ENCODE measurements at regions not wholly inside any gene's neighbourhood (a gene's known extent, or its start where the extent isn't known, plus 50 kb on each side); places are given as distances from the start of the nearest gene placed in this dataset.

- ATAC-seq: no peak
These were observed 158.9 kb downstream of the PPP1R2C start for GRCh38 chrX:42619068-42619467.

- ATAC-seq: no peak
These were observed 161.0 kb downstream of the PPP1R2C start for GRCh38 chrX:42616981-42617380.

GRCh38 chrX:42615161-42615563 is 162.8 kb downstream of the PPP1R2C start:
- no peak for ATAC-seq

- ATAC-seq: no peak
These were observed 171.4 kb downstream of the PPP1R2C start for GRCh38 chrX:42606591-42606990.

GRCh38 chrX:42604302-42604701 is 173.7 kb downstream of the PPP1R2C start:
- no peak for ATAC-seq

- no peak for ATAC-seq
These were observed 174.9 kb downstream of the PPP1R2C start for GRCh38 chrX:42603016-42603415.

GRCh38 chrX:42602566-42602965 is 175.4 kb downstream of the PPP1R2C start:
- ATAC-seq: peak; percentile 59

GRCh38 chrX:42602136-42602535 is 175.8 kb downstream of the PPP1R2C start:
- no peak for ATAC-seq

GRCh38 chrX:42597481-42597880 is 180.5 kb downstream of the PPP1R2C start:
- no peak for ATAC-seq

GRCh38 chrX:42585842-42586621 is 191.9 kb downstream of the PPP1R2C start:
- ATAC-seq: no peak

- no peak for ATAC-seq
These were observed 200.0 kb downstream of the PPP1R2C start for GRCh38 chrX:42577936-42578470.

GRCh38 chrX:42567268-42567667 is 210.7 kb downstream of the PPP1R2C start:
- no peak for ATAC-seq

GRCh38 chrX:42565739-42566138 is 212.2 kb downstream of the PPP1R2C start:
- ATAC-seq: no peak

GRCh38 chrX:42546800-42547199 is 231.2 kb downstream of the PPP1R2C start:
- no peak for ATAC-seq

GRCh38 chrX:42544883-42545282 is 233.1 kb downstream of the PPP1R2C start:
- no peak for ATAC-seq

GRCh38 chrX:42541554-42541953 is 236.4 kb downstream of the PPP1R2C start:
- ATAC-seq: no peak

- ATAC-seq: no peak
These were observed 237.8 kb downstream of the PPP1R2C start for GRCh38 chrX:42540146-42540545.

- no peak for ATAC-seq
These were observed 239.6 kb downstream of the PPP1R2C start for GRCh38 chrX:42538405-42538804.

- ATAC-seq: no peak
These were observed 241.7 kb downstream of the PPP1R2C start for GRCh38 chrX:42536286-42536685.

- ATAC-seq: no peak
These were observed 242.7 kb downstream of the PPP1R2C start for GRCh38 chrX:42535233-42535632.

- no peak for ATAC-seq
These were observed 244.2 kb downstream of the PPP1R2C start for GRCh38 chrX:42533761-42534160.

GRCh38 chrX:42531441-42531840 is 246.5 kb downstream of the PPP1R2C start:
- ATAC-seq: no peak

- peak; percentile 88 for ATAC-seq
These were observed 247.9 kb downstream of the PPP1R2C start for GRCh38 chrX:42530027-42530426.

- no peak for ATAC-seq
These were observed 253.6 kb downstream of the PPP1R2C start for GRCh38 chrX:42524379-42524778.

All from esophagus mucosa (tissue), 1 donor.